ENCODE measurements at regions not wholly inside any gene's neighbourhood (a gene's known extent, or its start where the extent isn't known, plus 50 kb on each side); places are given as distances from the start of the nearest gene placed in this dataset.

- DNase-seq (ENCODE audit: low read depth in 2 of 2) = no peak
Measured at GRCh38 chr1:30488324-30488913, 235.0 kb downstream of the MATN1 start.

GRCh38 chr1:30487042-30487441 is 236.3 kb downstream of the MATN1 start:
- no peak for DNase-seq (ENCODE audit: low read depth in 2 of 2)

GRCh38 chr1:30485072-30485471 is 238.3 kb downstream of the MATN1 start:
- DNase-seq (ENCODE audit: low read depth in 2 of 2) = no peak

GRCh38 chr1:30484668-30485067 is 238.7 kb downstream of the MATN1 start:
- DNase-seq (ENCODE audit: low read depth in 2 of 2) = no peak

GRCh38 chr1:30479575-30479974 is 243.8 kb downstream of the MATN1 start:
- DNase-seq (ENCODE audit: low read depth in 2 of 2) = no peak

- DNase-seq (ENCODE audit: low read depth in 2 of 2) = no peak
Measured at GRCh38 chr1:30478799-30479563, 244.4 kb downstream of the MATN1 start.

GRCh38 chr1:30478283-30478682 is 245.1 kb downstream of the MATN1 start:
- DNase-seq (ENCODE audit: low read depth in 2 of 2) = no peak

- DNase-seq (ENCODE audit: low read depth in 2 of 2) = no peak
Measured at GRCh38 chr1:30477588-30477987, 245.8 kb downstream of the MATN1 start.

- DNase-seq (ENCODE audit: low read depth in 2 of 2) = no peak
Measured at GRCh38 chr1:30476911-30477459, 246.4 kb downstream of the MATN1 start.

GRCh38 chr1:30476476-30476875 is 246.9 kb downstream of the MATN1 start:
- DNase-seq (ENCODE audit: low read depth in 2 of 2) = no peak

- no peak for DNase-seq (ENCODE audit: low read depth in 2 of 2)
Measured at GRCh38 chr1:30475966-30476365, 247.4 kb downstream of the MATN1 start.

- no peak for DNase-seq (ENCODE audit: low read depth in 2 of 2)
Measured at GRCh38 chr1:30475201-30475600, 248.2 kb downstream of the MATN1 start.

- no peak for DNase-seq (ENCODE audit: low read depth in 2 of 2)
Measured at GRCh38 chr1:30474818-30475200, 248.6 kb downstream of the MATN1 start.

GRCh38 chr1:30473922-30474817 is 249.2 kb downstream of the MATN1 start:
- no peak for DNase-seq (ENCODE audit: low read depth in 2 of 2)

- no peak for DNase-seq (ENCODE audit: low read depth in 2 of 2)
Measured at GRCh38 chr1:30472526-30472925, 250.9 kb downstream of the MATN1 start.

GRCh38 chr1:30472009-30472408 is 251.4 kb downstream of the MATN1 start:
- no peak for DNase-seq (ENCODE audit: low read depth in 2 of 2)

- no peak for DNase-seq (ENCODE audit: low read depth in 2 of 2)
Measured at GRCh38 chr1:30471307-30471706, 252.1 kb downstream of the MATN1 start.

- no peak for DNase-seq (ENCODE audit: low read depth in 2 of 2)
Measured at GRCh38 chr1:30469426-30469825, 254.0 kb downstream of the MATN1 start.

GRCh38 chr1:30467101-30467500 is 256.3 kb downstream of the MATN1 start:
- DNase-seq (ENCODE audit: low read depth in 2 of 2) = no peak

GRCh38 chr1:30466610-30467009 is 256.8 kb downstream of the MATN1 start:
- DNase-seq (ENCODE audit: low read depth in 2 of 2) = no peak

GRCh38 chr1:30466026-30466425 is 257.4 kb downstream of the MATN1 start:
- no peak for DNase-seq (ENCODE audit: low read depth in 2 of 2)

- DNase-seq (ENCODE audit: low read depth in 2 of 2) = no peak
Measured at GRCh38 chr1:30465096-30465495, 258.3 kb downstream of the MATN1 start.

Measured in lung microvascular endothelial cell (primary cell).